Limb (tissue), 2 donors: ENCODE measurements at regions not wholly inside any gene's neighbourhood (a gene's known extent, or its start where the extent isn't known, plus 50 kb on each side); places are given as distances from the start of the nearest gene placed in this dataset.
A peak's percentile ranks its signal among the peaks of the same experiment; 100 is the strongest.
"Not testable (repeated sequence)": the region's sequence is repeated elsewhere in the genome, so short reads cannot be mapped to it uniquely, and the experiment has no call there.

Experiments
- DNase-seq, 2 donors: peaks; one replicate each; pipeline ENCODE4 v3.0.0-alpha.2; 2016; ENCODE audit errors: extremely low spot score in 2 of 2

GRCh38 chr18:70848329-70848728 lies 559.5 kb downstream of the SOCS6 start:
- DNase-seq, result no peak

DNA sequence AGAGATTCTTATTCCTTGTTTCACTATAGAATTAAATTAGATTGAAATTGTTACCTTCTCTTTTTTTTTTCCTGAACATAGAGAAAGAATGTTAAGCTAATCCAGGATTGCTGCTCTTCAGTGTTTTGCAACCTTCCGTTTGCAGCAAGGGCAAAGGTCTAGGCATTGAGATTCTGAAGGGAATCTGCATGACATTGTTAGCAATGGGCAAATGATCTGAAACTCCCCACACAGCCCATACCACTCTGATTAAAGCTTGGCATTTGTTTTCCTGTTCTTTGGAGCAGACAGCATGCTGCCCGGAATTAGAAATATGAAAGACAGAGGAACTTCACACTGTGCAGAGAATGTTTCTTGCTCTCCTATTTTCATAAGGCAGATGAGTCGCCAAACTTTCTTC lies 551.8 kb downstream of the SOCS6 start:
- no peak for DNase-seq

- no peak for DNase-seq
These were observed 538.8 kb downstream of the SOCS6 start for GRCh38 chr18:70827632-70828031.

- no peak for DNase-seq
These were observed 537.7 kb downstream of the SOCS6 start for GRCh38 chr18:70826571-70826970.

DNA sequence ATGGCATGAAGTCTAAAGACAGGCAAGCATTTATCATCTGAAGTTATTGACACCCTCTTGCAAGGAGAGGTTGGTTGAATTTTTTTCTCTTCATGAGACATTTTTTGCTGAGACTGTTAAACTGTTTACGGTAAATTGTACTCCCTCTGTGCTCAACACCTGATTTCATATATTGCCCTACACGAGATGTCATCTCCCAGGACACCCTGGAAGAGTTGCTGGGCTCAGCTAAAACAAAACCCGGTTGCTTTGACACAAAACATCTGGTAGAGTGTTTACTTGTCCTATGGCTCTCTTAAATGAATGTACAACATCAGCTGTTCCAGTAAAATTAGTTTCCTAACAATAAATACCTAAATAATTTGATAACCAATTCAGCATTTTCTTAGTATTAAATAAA lies 533.8 kb downstream of the SOCS6 start:
- DNase-seq, result no peak

GRCh38 chr18:70822117-70822516 lies 533.3 kb downstream of the SOCS6 start:
- no peak for DNase-seq

DNA sequence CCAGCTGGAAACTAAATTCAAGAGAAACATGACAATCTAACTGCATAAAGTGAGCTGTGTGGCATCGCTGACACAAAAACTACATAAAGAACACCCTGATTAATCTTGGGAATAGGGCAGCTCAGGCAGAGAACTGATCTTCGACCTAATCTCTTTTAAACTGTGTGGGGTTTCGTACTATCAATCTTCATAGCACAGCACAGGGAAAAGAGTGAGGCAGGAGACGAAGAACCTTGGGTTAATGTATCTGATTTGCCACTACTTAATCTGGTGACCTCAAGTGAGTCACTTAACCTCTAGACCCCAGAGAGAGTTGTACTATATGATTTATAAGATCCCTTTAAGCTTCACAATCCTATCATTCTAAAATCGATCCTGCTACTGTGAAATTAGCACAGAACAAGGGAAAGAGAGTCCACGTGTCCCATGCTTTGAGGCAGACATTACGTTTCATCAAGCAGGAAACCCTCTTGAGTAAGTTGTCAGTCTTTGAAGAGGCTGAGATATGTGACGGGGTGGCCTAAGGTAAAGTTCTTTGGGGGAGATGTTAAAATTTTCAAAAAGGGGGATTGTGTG lies 519.7 kb downstream of the SOCS6 start:
- no peak for DNase-seq

GRCh38 chr18:70781860-70782453 lies 493.1 kb downstream of the SOCS6 start:
- peak; percentile 16 to 48 for DNase-seq

DNA sequence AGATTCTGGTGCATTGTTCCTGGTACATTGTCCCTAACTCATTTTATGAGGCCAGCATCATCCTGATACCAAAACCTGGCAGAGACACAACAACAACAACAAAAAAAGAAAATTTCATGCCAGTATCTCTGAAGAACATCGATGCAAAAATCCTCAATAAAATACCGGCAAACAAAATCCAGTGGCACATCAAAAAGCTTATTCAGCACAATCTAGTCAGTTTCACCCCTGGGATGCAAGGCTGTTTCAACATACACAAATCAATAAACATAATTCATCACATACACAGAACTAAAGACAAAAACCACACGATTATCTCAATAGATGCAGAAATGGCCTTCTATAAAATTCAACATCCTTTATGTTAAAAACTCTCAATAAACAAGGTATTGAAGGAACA lies 477.4 kb downstream of the SOCS6 start:
- not testable (repeated sequence) for DNase-seq

DNA sequence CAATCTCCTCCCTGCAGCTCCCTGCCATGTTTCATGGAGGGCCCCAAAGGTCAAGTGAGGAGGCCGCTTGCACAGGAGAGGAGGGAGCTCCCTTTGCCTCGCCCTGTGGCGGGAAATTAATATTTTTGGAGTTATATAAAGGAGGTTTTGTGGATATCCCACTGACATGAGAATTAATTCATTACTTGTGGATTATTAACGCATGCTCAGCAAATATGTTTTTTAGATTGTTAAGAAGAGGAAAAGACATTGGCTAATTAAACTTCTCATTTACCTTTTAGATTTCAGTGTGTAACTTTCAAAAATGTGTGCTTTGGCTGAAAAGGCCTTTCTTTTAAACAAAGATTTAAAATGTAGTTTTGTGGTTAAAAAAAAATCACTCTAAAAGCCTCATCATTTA lies 474.0 kb downstream of the SOCS6 start:
- DNase-seq, result no peak

GRCh38 chr18:70758780-70759179 lies 469.9 kb downstream of the SOCS6 start:
- no peak for DNase-seq

- DNase-seq, result no peak
These were observed 465.6 kb downstream of the SOCS6 start for GRCh38 chr18:70754486-70754885.

- no peak for DNase-seq
These were observed 444.1 kb downstream of the SOCS6 start for GRCh38 chr18:70732916-70733315.

- DNase-seq, result no peak
These were observed 443.3 kb downstream of the SOCS6 start for GRCh38 chr18:70732188-70732587.

GRCh38 chr18:70720607-70721006 lies 431.8 kb downstream of the SOCS6 start:
- no peak for DNase-seq

GRCh38 chr18:70709720-70710119 lies 420.9 kb downstream of the SOCS6 start:
- no peak for DNase-seq

GRCh38 chr18:70709144-70709543 lies 420.3 kb downstream of the SOCS6 start:
- DNase-seq, result no peak

GRCh38 chr18:70705831-70706416 lies 417.1 kb downstream of the SOCS6 start:
- no peak for DNase-seq

DNA sequence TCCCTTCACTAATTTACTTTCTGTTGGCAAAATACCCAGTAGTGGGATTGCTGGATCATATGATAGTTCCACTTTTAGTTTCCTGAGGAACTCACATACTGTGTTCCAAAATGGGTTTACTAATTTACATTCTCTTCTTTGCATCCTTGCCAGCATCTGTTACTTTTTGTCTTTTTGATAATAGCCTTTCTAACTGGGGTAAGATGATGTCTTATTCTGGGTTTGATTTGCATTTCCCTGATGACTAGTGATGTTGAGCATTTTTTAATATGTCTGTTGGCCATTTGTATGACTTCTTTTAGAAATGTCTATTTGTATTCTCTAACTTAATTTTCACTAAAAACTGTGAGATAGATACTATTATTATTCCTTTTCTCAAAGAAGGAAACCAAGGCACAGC lies 411.7 kb downstream of the SOCS6 start:
- DNase-seq, result no peak

DNA sequence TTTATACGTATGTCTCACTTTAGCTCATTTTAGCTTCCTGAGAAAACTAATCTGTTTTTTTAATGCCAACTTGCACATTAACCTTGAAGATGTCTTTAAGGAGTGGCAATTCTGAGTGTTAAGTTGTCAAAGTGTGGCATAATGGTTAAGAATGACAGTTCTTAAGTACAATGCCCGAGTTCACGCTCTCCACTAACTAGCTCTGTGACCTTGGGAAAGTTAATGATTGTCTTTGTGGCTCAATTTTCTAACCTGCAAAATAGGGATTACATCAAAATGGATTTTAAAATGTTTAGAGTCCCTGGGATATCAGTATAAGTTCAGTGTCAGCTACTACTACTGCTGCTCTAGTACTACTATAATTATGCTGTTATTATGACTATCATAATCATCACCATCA lies 409.7 kb downstream of the SOCS6 start:
- DNase-seq, result no peak

DNA sequence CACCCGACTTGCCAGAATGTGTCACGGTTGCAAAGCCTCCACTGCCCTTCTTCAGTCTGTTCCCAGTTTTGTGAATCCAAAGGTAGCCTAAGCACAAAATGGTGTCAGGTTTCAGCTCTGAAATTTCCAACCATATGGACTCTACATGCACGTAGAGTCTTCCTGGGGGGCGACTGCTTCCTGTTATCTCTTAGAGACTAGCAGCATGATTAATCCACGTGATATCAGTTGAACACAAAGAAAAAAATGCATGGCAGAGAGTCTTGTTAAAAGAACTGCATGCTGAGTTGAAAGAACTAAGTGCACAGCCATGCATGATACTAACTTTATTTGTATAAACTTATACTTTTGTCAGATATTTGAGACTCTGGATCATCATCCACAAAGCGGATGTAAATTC lies 404.4 kb downstream of the SOCS6 start:
- no peak for DNase-seq

DNA sequence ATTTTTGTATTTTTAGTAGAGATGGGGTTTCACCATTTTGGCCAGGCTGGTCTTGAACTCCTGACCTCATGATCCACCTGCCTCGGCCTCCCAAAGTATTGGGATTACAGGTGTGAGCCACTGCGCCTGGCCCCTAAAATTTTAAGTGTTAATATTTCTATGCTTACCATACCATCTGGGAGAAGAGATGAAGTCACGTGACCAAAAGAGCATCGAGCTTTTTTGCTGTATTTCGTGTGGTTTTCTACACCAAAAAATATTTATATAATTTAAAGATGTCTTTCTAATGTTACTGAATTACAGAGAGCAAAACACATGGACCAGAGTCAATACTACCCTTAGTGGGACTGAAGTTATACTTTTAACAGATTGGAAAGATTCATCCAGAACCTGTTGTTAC lies 400.9 kb downstream of the SOCS6 start:
- not testable (repeated sequence) for DNase-seq

DNA sequence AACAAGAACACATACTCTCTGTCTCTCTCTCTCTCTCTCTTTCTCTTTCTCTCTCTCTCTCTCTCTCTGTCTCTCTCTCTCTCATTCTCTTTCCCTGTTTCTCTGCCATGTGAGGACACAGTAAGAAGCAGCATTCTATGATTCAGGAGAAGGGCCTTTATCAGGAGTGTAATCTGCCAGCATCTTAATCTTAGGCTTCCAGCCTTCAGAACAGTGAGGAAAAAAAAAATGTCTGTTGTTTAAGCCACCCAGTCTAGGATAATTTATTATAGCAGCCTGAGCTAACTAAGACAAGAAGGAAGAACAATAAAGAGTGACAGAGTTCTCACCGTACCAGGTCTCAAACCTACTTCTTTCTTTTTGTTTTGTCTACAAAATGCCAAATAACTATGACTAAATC lies 399.4 kb downstream of the SOCS6 start:
- no peak for DNase-seq
